ENCODE measurements at regions not wholly inside any gene's neighbourhood (a gene's known extent, or its start where the extent isn't known, plus 50 kb on each side); places are given as distances from the start of the nearest gene placed in this dataset.
"Not testable (repeated sequence)": the region's sequence is repeated elsewhere in the genome, so short reads cannot be mapped to it uniquely, and the experiment has no call there.

DNA sequence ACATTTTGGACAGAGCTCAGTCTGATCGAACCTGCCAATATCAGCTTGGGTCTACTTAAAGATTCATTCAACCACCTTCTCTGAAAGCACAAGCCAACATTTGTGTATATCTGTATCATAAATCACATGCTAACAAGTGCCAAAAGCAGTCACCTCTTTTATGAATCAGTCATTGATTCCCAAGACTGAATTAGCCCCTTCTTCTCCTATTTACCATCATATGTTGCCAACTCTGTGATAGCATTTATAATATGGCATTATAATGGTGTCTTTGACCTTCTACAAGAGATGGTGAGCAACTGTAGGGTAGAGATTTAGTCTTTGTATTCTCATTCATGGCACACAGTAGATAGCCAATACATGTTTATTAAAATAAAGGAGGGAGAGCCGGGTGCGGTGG is 61.4 kb downstream of the DDX53 start:
- no peak for DNase-seq

DNA sequence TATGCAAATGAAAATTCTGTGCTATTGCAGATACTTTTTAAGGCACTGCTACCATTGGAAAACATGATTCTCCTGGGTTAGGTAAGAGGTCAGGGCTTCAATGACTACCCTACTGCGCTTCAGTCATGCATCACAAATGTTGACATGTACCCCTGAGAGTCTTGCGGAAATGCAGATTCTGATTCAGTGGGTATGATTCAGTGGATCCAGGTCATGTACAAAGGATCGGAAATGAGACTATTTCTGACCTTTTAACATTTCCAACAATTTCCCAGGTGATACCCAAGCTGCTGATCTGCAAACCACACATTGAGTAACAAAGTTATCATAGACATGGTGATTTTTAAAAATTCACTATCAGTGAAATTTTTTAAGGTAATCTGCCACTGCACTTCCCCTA is 62.6 kb downstream of the DDX53 start:
- DNase-seq, result no peak

DNA sequence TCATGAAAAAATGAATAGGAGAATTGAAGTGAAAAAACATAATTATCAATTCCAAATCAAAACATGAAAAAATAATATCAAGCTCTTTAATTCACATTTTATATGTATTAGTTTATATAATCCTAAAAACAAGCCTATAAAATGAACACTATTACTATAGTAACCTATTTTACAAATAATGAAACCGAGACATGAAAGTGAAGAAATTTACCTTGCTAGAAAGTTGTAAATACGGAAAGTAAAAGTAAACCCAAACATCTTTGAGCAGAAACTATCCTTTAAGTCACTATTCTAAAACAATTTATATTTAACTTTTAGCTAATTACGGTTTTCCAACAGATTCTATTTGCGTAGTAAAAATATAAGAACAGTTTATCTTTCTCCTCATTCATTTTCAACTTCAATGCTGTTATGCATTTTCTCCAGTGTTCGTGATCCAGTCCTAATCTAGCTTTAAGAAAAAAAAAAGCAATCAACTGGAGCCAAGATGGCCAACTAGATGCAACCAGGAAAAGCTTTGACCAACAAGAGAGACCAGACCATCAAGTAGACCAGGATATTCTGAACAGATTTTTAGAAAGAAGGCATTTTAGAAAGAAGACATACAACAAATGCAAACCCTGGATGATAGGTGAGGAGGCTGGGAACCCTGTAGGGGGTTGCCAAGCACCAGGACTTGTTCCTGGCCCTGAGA is 67.0 kb downstream of the DDX53 start:
- no peak for DNase-seq

DNA sequence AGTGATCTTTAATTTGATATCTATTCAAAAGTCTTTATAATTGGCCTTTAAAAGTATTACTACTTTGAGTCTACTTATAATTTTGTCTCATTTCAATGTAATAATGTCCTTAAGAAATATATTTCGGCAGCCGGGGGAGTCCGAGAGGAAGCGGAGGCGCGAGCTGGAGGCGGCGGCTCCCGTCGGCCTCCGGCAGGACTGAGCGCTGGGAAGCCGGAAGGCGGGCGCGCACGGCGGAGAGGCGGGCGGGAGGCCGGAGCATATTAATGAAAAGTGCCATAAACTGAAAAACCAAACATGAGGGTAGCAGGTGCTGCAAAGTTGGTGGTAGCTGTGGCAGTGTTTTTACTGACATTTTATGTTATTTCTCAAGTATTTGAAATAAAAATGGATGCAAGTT is 75.7 kb downstream of the DDX53 start:
- not testable (repeated sequence) for DNase-seq

DNA sequence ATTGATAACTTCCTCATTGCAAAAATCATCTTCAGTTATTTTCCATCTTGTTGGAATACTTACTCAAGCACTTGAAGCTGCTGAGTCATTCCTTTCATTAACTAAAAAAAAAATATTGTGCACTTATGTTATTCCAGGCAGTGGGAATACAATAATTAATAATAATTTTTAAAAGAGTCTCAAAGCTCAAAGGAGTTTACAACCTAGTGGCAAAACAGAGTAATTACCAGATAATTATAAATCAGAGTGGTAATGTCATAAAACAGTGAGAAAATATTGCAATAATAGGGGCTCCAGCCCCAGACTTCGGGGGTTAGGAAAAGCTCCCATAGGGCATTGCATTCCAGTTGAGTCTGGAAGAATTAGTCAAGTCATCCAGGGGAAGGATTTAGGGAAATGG is 79.6 kb downstream of the DDX53 start:
- no peak for DNase-seq

DNA sequence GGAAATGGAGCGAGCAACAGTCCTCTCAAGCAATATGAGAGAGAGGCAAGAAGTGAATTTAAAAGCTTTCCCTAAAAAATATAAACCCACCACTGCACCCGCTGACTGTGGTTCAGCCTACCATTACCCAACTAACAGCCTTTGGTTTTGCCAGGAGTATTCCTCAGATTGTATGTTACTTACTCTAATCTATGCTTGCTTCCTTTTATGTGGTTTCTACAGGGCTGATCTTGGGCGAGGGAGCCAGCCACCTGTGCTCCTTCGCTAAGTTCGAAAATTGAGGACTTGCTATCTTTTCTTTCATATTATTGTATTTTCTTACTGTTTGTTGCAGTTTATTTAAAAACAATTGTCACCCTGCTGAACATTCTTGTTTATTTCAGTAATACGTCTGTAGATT is 101.1 kb downstream of the DDX53 start:
- no peak for DNase-seq

DNA sequence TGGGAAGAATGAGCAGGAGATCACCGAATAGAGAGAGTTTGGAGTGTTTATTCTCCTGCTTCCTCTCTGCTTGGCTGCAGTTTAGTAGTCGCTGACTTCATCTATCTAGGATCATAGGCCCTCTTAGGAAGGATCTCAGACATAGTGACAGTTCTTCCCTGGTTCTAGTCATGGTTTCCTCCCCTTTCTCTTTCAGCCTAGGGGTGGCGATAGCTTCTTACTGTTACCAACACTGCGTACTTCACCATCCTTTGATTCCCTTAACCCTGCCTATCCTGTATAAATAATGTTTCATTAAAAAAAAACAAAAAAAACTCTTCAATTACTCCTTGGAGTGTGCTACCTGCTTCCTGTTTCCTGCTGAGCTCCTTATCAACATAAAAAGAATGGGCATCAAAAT is 103.8 kb downstream of the DDX53 start:
- DNase-seq, result no peak

DNA sequence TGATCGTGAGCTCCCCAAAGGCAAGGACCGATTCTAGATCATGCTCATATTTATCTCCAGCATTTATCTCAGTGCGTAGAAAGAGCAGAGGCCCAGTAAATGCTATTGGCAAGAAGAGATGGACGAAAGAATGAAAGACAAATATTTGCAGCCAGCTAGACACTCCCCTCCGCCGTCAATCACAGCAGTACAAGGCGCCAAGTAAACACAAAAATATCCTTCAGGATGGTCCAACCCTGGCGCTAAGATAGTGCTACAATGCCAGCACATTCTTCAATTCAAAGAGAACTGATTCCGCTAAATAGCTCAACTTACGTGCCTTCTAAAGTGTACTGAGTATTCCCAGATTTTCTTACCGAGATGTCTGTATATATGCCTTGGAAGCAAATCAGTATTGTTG is 114.5 kb downstream of the DDX53 start:
- DNase-seq, result no peak

DNA sequence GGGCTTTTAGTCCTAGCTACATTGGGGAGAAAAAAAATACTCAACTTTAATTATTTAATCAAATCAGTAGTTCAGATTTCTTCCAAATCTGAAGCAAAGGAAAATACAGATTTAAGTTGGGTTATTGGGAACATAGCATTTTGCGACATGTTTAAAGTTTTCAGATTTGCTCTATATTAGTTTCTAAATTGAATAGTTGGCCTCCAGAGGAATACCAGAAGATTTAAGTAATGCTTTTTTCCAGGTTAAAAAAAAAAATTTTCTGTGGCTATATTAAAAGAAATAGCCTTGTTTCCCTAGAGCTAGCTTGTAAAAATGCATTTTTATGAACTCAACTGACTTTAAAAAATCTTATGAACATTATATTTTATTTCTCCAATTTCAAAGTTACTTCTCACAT is 115.9 kb downstream of the DDX53 start:
- DNase-seq, result no peak

DNA sequence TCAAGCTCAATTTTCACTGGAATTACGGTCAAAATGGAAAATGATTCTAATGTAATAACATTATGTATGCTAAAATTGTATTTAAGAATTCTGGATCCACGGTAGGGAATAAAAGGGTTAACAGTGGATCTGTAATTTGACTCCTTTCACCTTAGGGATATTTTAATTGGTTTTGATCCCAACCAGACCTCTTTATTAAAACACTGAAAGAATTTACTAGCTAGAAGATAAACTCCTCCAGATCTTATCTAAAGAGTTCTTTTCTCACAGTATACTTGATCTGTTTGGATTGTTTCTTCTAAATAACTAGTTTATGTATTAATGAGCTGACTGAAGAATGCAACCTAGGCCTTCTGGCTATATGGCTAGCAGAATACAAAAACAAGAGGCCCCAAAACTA is 118.4 kb downstream of the DDX53 start:
- DNase-seq, result no peak

DNA sequence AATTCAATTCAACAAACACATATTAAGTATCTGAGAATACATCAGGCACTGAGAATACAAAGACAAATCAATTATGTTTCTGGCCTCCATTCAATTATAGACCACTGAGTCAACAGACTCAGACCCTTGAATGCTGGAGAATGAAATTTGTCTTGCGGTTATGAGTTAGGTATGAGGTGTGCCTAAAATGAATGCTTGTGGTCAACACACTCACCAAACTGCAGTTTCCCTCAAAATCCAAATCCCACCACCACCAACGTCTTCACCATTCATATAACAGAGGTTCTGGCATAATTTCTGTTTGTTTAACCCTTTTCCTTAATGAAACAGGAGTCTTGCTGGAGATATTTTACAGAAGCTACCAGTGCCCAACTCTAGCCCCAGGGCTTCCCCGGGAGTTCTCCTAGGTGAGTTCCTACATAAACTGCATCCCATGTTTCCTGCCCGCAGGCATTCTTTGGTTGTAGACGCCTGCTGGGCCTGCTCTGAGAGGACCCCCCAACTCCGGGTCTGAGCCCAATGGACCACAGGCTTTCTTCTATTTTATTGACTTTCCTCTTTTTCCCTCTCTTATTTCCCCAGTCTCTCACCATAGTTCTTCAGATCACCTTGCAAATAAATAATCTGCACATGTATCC is 119.2 kb downstream of the DDX53 start:
- peak in 1 of 2 experiments; percentile 5 for DNase-seq

DNA sequence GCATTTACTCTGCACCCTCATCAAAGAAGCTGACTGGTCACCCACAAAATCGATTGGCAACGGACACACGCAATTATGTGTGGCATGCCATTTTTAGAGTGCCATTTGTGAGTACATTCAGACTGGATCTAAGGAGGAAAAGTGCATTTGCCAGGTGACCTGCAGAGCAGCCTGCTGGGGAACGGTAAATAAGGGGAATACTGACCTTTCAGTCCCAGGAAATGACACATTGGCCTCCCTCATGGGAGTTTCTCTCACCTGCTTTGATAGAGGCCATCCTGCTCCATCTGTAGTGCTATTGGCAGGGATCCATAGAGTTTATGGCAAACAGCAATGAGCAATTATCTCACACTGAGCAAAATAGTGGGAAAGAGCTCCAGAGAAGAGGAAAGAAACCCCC is 127.8 kb downstream of the DDX53 start:
- DNase-seq, result peak; percentile 46 to 81

DNA sequence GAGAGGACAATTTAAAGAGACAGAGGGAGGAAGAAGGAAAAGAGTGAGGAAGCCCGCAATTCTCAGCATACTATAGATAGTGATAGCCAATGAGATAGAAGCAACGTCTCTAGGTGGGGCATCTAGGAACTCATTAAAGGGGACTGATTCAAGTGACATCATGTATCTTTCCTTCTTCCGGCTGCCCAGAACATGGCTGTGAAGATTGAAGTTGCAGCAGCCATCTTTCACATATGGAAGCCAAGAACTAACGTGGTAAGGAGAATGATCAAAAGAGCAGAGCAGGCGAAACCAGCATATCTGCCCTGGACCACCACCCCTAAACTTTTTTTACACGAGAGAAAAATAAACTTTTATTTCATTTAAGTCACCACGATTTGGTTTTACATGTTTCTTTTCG is 133.8 kb downstream of the DDX53 start:
- DNase-seq, result no peak

DNA sequence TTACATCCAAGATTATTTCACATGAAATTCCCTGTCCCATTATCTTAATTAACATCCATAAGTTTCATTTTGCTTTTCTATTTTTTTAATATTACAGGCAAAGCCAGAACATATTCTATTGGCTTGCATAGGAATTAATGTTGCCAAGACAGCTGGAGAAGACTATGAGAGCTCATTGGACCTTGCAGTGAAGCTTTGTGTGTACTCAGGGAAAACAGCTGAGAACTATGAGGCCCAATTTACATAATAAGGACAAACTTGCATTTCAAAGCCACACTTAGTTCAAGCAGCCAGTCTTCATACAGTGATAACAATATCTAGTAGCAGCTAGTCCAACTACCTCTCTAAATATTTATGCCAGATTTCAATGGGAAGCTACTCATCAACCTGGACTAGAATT is 134.4 kb downstream of the DDX53 start:
- no peak for DNase-seq

DNA sequence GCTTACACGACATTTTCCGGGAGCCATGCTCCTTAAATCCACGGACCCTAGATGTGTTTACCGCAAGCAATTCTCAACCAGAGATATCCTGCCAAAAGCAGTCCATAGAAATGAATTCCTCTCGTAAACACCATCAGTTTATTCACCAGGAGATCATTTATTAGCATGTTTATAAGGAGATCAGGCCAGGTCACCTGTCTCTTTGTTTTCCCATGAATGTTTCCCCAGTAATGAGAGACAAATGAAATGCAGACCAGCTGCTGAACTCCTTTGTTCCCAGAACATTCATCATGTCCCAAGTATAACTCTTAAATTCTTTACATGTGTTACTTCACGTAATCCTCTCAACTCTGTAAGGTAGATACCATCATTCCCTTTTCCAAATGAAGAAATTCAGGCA is 137.1 kb downstream of the DDX53 start:
- DNase-seq, result no peak

DNA sequence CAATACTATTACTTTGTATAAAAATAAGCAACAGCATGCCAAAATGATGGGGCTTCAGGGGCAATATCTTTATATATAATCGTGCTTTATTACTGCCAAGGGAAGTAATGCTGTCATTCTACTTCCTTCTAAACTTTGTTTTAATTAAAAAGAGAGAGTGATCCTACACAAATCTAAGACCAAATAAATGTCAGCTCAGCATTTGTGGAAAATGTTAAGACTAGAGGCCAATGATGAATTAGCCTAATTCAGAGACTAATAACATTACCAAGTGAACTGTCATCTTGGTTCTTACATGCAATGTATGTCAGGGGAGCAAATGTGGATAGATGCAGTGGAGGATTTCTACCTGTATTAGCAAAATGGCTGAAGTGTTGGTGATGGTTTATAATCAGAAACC is 166.4 kb upstream of the PTCHD1 start:
- DNase-seq, result no peak

DNA sequence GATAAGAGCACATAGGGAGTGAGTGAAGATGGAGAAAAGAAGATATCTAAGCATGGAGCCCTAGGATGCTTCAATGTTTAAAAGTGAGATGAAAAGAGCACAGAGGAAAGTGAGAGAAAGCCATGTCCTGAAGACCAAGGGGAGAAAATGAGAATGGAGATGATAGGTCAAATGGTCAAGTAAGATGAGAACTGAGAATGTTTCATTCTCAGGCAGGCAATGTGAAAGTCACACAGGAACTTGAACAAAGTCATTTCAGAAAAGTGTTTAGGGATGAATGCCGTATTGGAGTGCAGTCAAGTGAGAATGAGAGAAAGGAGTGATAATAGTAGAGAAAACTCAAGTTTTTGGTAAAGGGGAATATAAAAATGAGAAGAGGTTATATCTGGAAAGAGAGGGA is 148.7 kb upstream of the PTCHD1 start:
- DNase-seq, result no peak

DNA sequence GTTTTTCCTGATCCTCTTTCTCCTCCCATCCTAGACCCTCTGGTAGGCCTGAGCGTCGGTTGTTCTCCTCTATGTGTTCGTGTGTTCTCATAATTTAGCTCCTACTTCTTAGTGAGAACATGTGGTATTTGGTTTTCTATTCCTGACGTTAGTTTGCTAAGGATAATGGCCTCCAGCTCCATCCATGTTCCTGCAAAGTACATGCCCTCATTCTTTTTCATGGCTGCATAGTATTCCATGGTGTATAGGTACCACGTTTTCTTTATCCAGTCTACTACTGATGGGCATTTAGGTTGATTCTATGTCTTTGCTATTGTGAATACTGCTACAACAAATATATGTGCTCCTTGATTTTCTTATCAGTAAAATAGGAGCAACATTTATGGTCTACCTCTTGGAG is 146.8 kb upstream of the PTCHD1 start:
- no peak for DNase-seq

DNA sequence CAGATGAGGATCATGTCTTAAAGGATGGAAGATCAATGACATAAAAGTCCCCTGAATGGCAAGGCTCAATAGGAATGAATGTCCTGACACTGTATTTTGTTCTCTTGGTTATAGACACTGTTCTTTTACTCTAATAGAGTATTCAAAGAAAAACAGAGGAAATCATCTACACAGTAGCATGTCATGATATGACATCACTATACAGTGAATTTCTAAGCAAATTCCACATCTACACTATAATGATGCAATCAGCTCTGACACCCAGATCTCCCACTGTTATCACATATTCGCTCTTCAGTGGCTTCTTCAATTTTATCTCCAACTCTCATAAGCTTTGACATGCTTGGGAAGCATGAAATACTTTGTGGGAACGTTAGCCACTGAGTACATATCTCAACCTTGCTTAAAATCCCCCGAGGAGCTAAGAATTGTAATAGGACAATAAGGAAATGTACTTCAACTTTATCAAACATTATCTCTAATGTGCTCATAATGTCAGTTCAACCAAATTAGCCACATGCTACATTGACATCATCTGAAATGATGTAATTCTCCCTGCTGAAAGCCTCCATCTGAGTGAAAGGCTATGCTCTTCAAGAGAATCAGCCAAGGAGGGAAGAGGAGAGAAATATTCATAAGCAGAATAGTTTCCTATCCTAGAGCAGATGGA is 139.6 kb upstream of the PTCHD1 start:
- no peak for DNase-seq

DNA sequence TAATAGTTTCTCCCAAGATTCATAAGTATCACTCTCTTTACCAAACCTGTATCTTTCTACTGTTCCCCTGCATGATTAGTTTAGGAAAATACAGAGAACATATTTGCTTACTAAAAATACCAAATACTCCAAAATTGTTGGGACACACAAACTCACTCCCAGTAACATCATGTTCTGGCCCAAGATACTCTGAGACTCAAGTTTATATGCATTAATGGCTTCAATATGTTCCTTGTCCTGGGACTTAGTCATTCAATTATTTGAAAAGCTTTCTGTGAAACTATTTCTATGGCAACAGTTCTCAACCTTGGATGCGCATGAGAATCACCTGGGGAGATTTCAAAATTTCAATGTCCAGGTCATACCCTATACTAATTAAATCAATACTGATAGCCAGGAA is 138.9 kb upstream of the PTCHD1 start:
- DNase-seq, result no peak

DNA sequence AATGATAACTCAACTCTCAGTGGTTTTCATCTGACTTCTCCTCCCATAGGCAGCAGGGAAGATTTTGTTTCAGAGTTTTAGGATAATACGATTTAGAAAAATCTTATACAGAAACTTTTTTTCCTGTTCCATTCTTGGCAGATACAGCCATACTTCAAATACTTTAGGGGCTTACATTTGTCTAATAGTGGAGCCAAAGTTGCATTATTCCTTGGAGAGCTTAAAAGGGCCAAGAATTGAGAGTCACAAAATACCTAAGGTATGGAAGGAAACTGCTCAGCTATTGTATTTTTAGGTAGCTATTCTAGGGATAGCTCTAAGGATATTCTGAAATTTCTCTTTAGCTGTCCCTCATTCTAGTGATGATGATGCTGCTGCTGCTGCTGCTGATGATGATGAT is 132.9 kb upstream of the PTCHD1 start:
- DNase-seq, result no peak

DNA sequence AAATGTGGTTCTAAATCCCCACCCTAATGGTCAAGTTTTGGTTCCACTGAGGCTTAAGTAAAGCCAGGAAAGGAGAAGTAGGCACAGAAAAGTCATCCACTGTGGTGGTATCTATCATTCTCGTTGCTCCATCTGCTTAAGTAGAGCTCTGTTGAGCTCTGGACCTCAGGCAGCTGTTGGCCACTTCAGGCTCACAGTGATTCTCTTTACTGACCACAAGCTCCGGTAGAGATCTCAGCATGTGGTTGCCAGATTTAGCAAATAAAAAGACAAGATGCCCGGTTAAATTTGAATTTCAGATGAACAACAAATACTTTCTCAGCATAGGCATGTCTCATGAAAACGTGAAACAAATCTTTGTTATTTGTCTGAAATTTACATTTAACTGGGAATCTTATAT is 132.3 kb upstream of the PTCHD1 start:
- DNase-seq, result no peak

DNA sequence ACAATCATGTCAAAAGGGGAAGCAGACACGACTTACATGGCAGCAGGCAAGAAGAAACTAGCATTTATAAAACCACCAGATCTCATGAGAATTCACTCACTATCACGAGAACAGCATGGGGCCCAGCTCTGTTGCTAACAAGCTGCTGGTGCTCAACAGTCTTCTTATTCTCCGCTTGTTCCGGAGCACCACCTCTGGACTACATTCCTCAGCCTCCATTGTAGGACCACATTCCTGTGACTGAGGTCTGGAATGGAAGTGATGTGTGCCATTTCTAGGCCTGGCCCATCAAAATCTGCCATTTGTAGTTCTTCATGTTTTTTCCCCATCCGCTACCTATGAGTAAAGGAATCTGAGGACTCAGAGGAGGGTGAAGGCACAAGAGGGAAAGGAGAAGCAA is 111.5 kb upstream of the PTCHD1 start:
- DNase-seq, result no peak

DNA sequence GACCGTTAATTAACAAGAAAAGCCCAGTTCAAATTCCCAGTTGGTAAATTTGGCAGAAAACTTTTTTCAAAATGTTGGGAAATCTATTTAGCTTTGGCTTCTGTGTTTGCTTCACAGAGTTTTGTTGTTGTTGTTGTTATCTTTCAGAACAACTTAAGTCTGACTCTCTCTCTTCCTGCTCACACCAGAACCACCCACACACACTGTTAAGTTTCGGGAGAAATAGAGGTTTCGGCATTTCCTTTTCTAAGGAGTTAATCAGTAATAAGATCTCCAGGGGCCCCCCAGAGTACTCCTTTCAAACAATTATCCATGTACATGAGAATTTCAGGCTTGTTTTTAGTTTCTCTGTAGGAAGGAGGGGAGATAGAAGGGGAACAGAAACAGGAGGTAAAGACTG is 106.2 kb upstream of the PTCHD1 start:
- DNase-seq, result no peak
